HG03342 (cell line): ENCODE measurements at regions not wholly inside any gene's neighbourhood (a gene's known extent, or its start where the extent isn't known, plus 50 kb on each side); places are given as distances from the start of the nearest gene placed in this dataset.
A peak's percentile ranks its signal among the peaks of the same experiment; 100 is the strongest.

Experiments
- ATAC-seq: cut with Tn5 transposase; IDR thresholded peaks from one replicate; pipeline ENCODE4 v1.9.1; 2021; ENCODE audit warnings: mild to moderate bottlenecking, moderate library complexity; ENCODE audit not compliant: unreplicated experiment

- ATAC-seq, result no peak
These were observed 120.6 kb downstream of the MAB21L3 start for GRCh38 chr1:116231752-116232151.

- ATAC-seq, result no peak
These were observed 121.9 kb downstream of the MAB21L3 start for GRCh38 chr1:116232989-116233514.

- ATAC-seq, result no peak
These were observed 123.2 kb downstream of the MAB21L3 start for GRCh38 chr1:116234429-116234828.

GRCh38 chr1:116239916-116240315 lies 128.7 kb downstream of the MAB21L3 start:
- no peak for ATAC-seq

- no peak for ATAC-seq
These were observed 130.3 kb upstream of the ATP1A1 start for GRCh38 chr1:116242741-116243140.

GRCh38 chr1:116243333-116244054 lies 129.6 kb upstream of the ATP1A1 start:
- ATAC-seq, result no peak

- ATAC-seq, result no peak
These were observed 126.9 kb upstream of the ATP1A1 start for GRCh38 chr1:116246174-116246573.

- no peak for ATAC-seq
These were observed 120.8 kb upstream of the ATP1A1 start for GRCh38 chr1:116252271-116252670.

- no peak for ATAC-seq
These were observed 120.3 kb upstream of the ATP1A1 start for GRCh38 chr1:116252785-116253184.

GRCh38 chr1:116253566-116254382 lies 119.3 kb upstream of the ATP1A1 start:
- ATAC-seq, result no peak

GRCh38 chr1:116254776-116255175 lies 118.3 kb upstream of the ATP1A1 start:
- ATAC-seq, result no peak

- no peak for ATAC-seq
These were observed 117.4 kb upstream of the ATP1A1 start for GRCh38 chr1:116255486-116256285.

GRCh38 chr1:116256286-116256649 lies 116.8 kb upstream of the ATP1A1 start:
- no peak for ATAC-seq

GRCh38 chr1:116256875-116257274 lies 116.2 kb upstream of the ATP1A1 start:
- ATAC-seq, result no peak

- peak; percentile 55 for ATAC-seq
These were observed 115.7 kb upstream of the ATP1A1 start for GRCh38 chr1:116257341-116257767.

- no peak for ATAC-seq
These were observed 115.2 kb upstream of the ATP1A1 start for GRCh38 chr1:116257836-116258235.

GRCh38 chr1:116258668-116259419 lies 114.2 kb upstream of the ATP1A1 start:
- no peak for ATAC-seq

- ATAC-seq, result no peak
These were observed 113.4 kb upstream of the ATP1A1 start for GRCh38 chr1:116259663-116260062.

GRCh38 chr1:116260115-116260514 lies 112.9 kb upstream of the ATP1A1 start:
- ATAC-seq, result no peak

GRCh38 chr1:116260621-116261020 lies 112.4 kb upstream of the ATP1A1 start:
- no peak for ATAC-seq
